Neural cell (in vitro differentiated cells): ENCODE measurements at regions not wholly inside any gene's neighbourhood (a gene's known extent, or its start where the extent isn't known, plus 50 kb on each side); places are given as distances from the start of the nearest gene placed in this dataset.

Source experiments
- H2AFZ ChIP-seq: fragments of 200-600, 300-800 bp; sonication (generic), shearing (Covaris generic); 2 replicates; pipeline ENCODE4 v1.6.0; 2014; ENCODE audit warnings: low read depth, mild to moderate bottlenecking, antibody characterized with exemption, low read length, moderate library complexity
- H3F3A ChIP-seq: fragments of 200-600 bp; shearing (Covaris generic); 2 replicates; pipeline ENCODE4 v1.6.1; 2016; ENCODE audit warnings: mild to moderate bottlenecking, moderate library complexity, mixed read lengths, antibody characterized with exemption, low read length; ENCODE audit not compliant: insufficient read depth, poor library complexity, severe bottlenecking
- H3K27ac ChIP-seq: fragments of 200-600, 300-800 bp; sonication (generic), shearing (Covaris generic); 2 replicates; pipeline ENCODE4 v1.5.1; 2014; ENCODE audit warnings: mild to moderate bottlenecking, low read length, moderate library complexity
- H3K27me3 ChIP-seq: fragments of 300-800, 200-600 bp; sonication (generic), shearing (Covaris generic); 2 replicates; pipeline ENCODE4 v1.6.0; 2014; ENCODE audit warnings: mild to moderate bottlenecking, low read depth, low read length, moderate library complexity; ENCODE audit not compliant: insufficient read depth
- H3K36me3 ChIP-seq: fragments of 300-800, 200-600 bp; sonication (generic), shearing (Covaris generic); 2 replicates; pipeline ENCODE4 v1.5.1; 2014; ENCODE audit warnings: mild to moderate bottlenecking, antibody characterized with exemption, low read length, moderate library complexity; ENCODE audit not compliant: insufficient read depth
- H3K4me2 ChIP-seq: fragments of 300-800, 200-600 bp; sonication (generic), shearing (Covaris generic); 2 replicates; pipeline ENCODE4 v1.6.0; 2014; ENCODE audit warnings: mild to moderate bottlenecking, low read length
- H3K4me3 ChIP-seq: fragments of 300-800, 200-600 bp; sonication (generic), shearing (Covaris generic); 2 replicates; pipeline ENCODE4 v1.5.1; 2014; ENCODE audit warnings: mild to moderate bottlenecking, low read length, moderate library complexity
- H3K79me2 ChIP-seq: fragments of 200-600 bp; shearing (Covaris generic); replicated peaks from 2 replicates; pipeline ENCODE4 v1.6.0; 2014; ENCODE audit warnings: mild to moderate bottlenecking, low read length, moderate library complexity; ENCODE audit not compliant: insufficient read depth
- H3K9ac ChIP-seq: fragments of 300-800, 200-600 bp; sonication (generic), shearing (Covaris generic); 2 replicates; pipeline ENCODE4 v1.6.1; 2016; ENCODE audit warnings: mild to moderate bottlenecking, low read length, mixed read lengths
- H3K9me2 ChIP-seq: fragments of 200-600 bp; shearing (Covaris generic); 2 replicates; pipeline ENCODE4 v1.6.1; 2016; ENCODE audit warnings: mild to moderate bottlenecking, low read length, mixed read lengths; ENCODE audit not compliant: insufficient read depth
- H3K9me3 ChIP-seq: fragments of 200-600, 300-800 bp; sonication (generic), shearing (Covaris generic); 2 replicates; pipeline ENCODE4 v1.6.1; 2016; ENCODE audit warnings: mild to moderate bottlenecking, mixed run types, low read length, moderate library complexity, mixed read lengths
- H4K20me1 ChIP-seq: fragments of 200-600 bp; shearing (Covaris generic); 2 replicates; pipeline ENCODE4 v1.6.1; 2016; ENCODE audit warnings: mild to moderate bottlenecking, mixed run types; ENCODE audit not compliant: insufficient read depth
- EP300 ChIP-seq: fragments of 450-650 bp; conservative IDR thresholded peaks from 2 replicates; pipeline ENCODE4 v1.6.1; 2014; ENCODE audit warnings: antibody characterized with exemption, mild to moderate bottlenecking, moderate library complexity; ENCODE audit not compliant: poor library complexity, severe bottlenecking
- EZH2 ChIP-seq: fragments of 200-600, 300-800 bp; shearing (Covaris generic), sonication (generic); IDR thresholded peaks from 2 replicates; pipeline ENCODE4 v1.6.1; 2014; ENCODE audit warnings: antibody characterized with exemption, low read length, borderline replicate concordance, mild to moderate bottlenecking; ENCODE audit not compliant: insufficient read depth, poor library complexity, severe bottlenecking
- MXI1 ChIP-seq: fragments of 450-650 bp; conservative IDR thresholded peaks from 2 replicates; pipeline ENCODE4 v1.6.1; 2014; ENCODE audit warnings: antibody characterized with exemption, mild to moderate bottlenecking; ENCODE audit not compliant: poor library complexity, severe bottlenecking
- POLR2AphosphoS5 ChIP-seq: IDR thresholded peaks from 2 replicates; pipeline ENCODE4 v1.6.1; 2012
- RAD21 ChIP-seq: fragments of 450-650 bp; conservative IDR thresholded peaks from 2 replicates; pipeline ENCODE4 v1.6.1; 2014; ENCODE audit warnings: antibody characterized with exemption, mild to moderate bottlenecking, moderate library complexity
- SMC3 ChIP-seq: fragments of 450-650 bp; conservative IDR thresholded peaks from 2 replicates; pipeline ENCODE4 v1.6.1; 2014; ENCODE audit warnings: antibody characterized with exemption, mild to moderate bottlenecking, moderate library complexity; ENCODE audit not compliant: poor library complexity
- TAF1 ChIP-seq: IDR thresholded peaks from 2 replicates; pipeline ENCODE4 v1.6.1; 2012; ENCODE audit warnings: low read depth
- TF ChIP-seq, protein P1 (sequence below): fragments of 450-650 bp; IDR thresholded peaks from 2 replicates; pipeline ENCODE4 v1.5.1; 2014; ENCODE audit warnings: antibody characterized with exemption, mild to moderate bottlenecking, moderate library complexity; ENCODE audit not compliant: poor library complexity, severe bottlenecking
- TF ChIP-seq, protein P2 (sequence below): IDR thresholded peaks from 2 replicates; pipeline ENCODE4 v1.6.1; 2012; ENCODE audit warnings: borderline replicate concordance

DNA sequence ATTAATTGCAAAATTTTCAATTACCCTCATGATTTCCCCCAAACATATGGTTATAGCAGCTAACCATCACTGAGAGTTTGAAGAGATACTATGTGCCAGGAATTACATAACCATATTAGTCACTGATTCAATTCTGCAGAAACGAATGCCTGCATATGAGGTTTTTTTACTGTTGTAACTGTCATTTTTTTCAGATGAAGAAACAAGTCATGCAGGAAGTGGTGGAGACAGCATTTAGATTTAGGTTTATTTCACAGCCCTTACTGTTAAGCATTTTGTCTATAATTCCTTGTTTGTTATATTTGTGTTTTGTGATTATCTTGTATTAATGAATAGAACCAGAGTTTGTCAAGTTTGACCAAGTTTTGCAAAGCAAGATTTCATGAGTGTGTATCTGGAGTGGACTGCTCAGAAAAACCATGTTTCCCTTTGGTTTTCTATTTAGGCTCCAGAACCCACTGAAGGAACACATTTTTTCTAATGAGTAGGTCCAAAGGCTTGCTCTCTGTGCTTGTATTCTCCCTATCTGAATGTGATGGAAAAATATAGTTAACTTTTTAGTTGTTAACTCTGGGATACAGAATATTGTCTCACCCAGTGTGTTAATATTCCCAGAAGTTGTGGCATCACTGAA is 308.5 kb upstream of the ADAMTS5 start:
- no peak overlapping the region for H2AFZ ChIP-seq
- H3K79me2 ChIP-seq = no peaks in the 10 kb centered on the region
- H3K27me3 ChIP-seq = no peaks in the 10 kb centered on the region
- TF ChIP-seq TAF1 (no peak), EZH2 (no peak), SMC3 (no peak)
- H3K9me2 ChIP-seq = no peaks in the 10 kb centered on the region
- H3K9ac ChIP-seq = no peak overlapping the region
- no peaks in the 10 kb centered on the region for H4K20me1 ChIP-seq
- no peaks in the 10 kb centered on the region for H3K9me3 ChIP-seq
- no peak overlapping the region for H3K27ac ChIP-seq
- H3K4me2 ChIP-seq = no peak overlapping the region
- no peak overlapping the region for H3K4me3 ChIP-seq
- no peaks in the 10 kb centered on the region for H3K36me3 ChIP-seq
- no peaks in the 10 kb centered on the region for H3F3A ChIP-seq

DNA sequence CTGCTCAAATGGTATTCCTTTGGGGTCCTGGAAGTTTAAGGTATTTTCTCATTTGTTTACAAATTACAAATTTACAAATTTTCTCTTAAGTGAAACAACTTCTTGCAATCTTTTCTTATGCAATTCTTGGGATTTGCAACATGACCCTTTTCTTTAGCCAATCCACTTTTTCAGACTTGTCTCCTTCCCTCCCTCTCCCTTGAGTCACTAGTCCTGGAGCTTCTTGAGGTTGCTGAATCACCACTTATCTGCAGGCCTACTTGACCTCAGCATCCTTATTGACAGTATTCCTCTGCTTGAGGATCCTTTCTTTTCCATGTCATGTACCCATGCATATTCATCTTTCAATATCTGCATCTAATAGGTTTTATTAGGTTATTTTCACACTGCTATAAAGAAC is 302.8 kb upstream of the ADAMTS5 start:
- H3F3A ChIP-seq = no peaks in the 10 kb centered on the region
- H3K4me2 ChIP-seq = no peak overlapping the region
- H4K20me1 ChIP-seq = no peaks in the 10 kb centered on the region
- H3K36me3 ChIP-seq = no peaks in the 10 kb centered on the region
- H3K4me3 ChIP-seq = no peak overlapping the region
- no peak for TF ChIP-seq SMC3
- TF ChIP-seq, protein P1, sequence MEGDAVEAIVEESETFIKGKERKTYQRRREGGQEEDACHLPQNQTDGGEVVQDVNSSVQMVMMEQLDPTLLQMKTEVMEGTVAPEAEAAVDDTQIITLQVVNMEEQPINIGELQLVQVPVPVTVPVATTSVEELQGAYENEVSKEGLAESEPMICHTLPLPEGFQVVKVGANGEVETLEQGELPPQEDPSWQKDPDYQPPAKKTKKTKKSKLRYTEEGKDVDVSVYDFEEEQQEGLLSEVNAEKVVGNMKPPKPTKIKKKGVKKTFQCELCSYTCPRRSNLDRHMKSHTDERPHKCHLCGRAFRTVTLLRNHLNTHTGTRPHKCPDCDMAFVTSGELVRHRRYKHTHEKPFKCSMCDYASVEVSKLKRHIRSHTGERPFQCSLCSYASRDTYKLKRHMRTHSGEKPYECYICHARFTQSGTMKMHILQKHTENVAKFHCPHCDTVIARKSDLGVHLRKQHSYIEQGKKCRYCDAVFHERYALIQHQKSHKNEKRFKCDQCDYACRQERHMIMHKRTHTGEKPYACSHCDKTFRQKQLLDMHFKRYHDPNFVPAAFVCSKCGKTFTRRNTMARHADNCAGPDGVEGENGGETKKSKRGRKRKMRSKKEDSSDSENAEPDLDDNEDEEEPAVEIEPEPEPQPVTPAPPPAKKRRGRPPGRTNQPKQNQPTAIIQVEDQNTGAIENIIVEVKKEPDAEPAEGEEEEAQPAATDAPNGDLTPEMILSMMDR = no peak
- no peak for TF ChIP-seq MXI1
- no peak for TF ChIP-seq EP300
- TF ChIP-seq EZH2 = no peak
- TF ChIP-seq, protein P2, sequence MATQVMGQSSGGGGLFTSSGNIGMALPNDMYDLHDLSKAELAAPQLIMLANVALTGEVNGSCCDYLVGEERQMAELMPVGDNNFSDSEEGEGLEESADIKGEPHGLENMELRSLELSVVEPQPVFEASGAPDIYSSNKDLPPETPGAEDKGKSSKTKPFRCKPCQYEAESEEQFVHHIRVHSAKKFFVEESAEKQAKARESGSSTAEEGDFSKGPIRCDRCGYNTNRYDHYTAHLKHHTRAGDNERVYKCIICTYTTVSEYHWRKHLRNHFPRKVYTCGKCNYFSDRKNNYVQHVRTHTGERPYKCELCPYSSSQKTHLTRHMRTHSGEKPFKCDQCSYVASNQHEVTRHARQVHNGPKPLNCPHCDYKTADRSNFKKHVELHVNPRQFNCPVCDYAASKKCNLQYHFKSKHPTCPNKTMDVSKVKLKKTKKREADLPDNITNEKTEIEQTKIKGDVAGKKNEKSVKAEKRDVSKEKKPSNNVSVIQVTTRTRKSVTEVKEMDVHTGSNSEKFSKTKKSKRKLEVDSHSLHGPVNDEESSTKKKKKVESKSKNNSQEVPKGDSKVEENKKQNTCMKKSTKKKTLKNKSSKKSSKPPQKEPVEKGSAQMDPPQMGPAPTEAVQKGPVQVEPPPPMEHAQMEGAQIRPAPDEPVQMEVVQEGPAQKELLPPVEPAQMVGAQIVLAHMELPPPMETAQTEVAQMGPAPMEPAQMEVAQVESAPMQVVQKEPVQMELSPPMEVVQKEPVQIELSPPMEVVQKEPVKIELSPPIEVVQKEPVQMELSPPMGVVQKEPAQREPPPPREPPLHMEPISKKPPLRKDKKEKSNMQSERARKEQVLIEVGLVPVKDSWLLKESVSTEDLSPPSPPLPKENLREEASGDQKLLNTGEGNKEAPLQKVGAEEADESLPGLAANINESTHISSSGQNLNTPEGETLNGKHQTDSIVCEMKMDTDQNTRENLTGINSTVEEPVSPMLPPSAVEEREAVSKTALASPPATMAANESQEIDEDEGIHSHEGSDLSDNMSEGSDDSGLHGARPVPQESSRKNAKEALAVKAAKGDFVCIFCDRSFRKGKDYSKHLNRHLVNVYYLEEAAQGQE = no peak
- no peak for TF ChIP-seq RAD21
- no peak for TF ChIP-seq TAF1
- no peak for TF ChIP-seq POLR2AphosphoS5
- no peaks in the 10 kb centered on the region for H3K79me2 ChIP-seq
- no peaks in the 10 kb centered on the region for H3K27me3 ChIP-seq
- no peaks in the 10 kb centered on the region for H3K9me2 ChIP-seq
- H3K27ac ChIP-seq = no peak overlapping the region
- H3K9ac ChIP-seq = no peak overlapping the region
- H2AFZ ChIP-seq = no peak overlapping the region
- no peaks in the 10 kb centered on the region for H3K9me3 ChIP-seq

DNA sequence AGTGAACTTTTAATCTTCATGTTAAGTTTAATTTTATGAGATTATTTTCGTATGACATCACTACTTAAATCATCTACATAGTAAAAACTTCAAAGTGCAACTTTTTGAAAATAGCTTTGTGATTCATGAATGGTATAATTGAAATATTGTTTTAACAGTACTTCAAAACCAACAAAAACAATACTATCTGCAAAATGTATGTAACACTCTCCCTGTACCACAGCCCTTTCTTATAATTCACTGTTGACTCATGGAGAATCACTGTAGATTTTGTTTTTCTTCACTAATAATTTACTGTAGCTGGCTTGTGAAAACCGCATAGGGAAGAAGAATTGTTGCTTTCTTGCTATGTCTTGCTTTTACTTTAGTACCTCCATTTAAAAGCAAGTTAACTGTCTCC is 301.4 kb upstream of the ADAMTS5 start:
- H3K79me2 ChIP-seq = no peaks in the 10 kb centered on the region
- TF ChIP-seq TAF1 (no peak), EP300 (no peak), RAD21 (no peak), EZH2 (no peak), MXI1 (no peak), POLR2AphosphoS5 (no peak), SMC3 (no peak)
- TF ChIP-seq, protein P2 = no peak
- TF ChIP-seq, protein P1 = no peak
- H3K9ac ChIP-seq = no peak overlapping the region
- no peak overlapping the region for H3K4me2 ChIP-seq
- no peaks in the 10 kb centered on the region for H3K9me3 ChIP-seq
- H3K9me2 ChIP-seq = no peaks in the 10 kb centered on the region
- H2AFZ ChIP-seq = no peak overlapping the region
- no peak overlapping the region for H3K4me3 ChIP-seq
- no peaks in the 10 kb centered on the region for H3F3A ChIP-seq
- no peaks in the 10 kb centered on the region for H3K36me3 ChIP-seq
- no peaks in the 10 kb centered on the region for H3K27me3 ChIP-seq
- no peak overlapping the region for H3K27ac ChIP-seq
- no peaks in the 10 kb centered on the region for H4K20me1 ChIP-seq
